Tibial nerve (tissue), 4 donors: ENCODE measurements at regions not wholly inside any gene's neighbourhood (a gene's known extent, or its start where the extent isn't known, plus 50 kb on each side); places are given as distances from the start of the nearest gene placed in this dataset.

Experiments
- DNase-seq, 2 donors: peaks; one replicate each; pipeline ENCODE4 v3.0.0-alpha.2; 2019; ENCODE audit warnings: low spot score in 2 of 2
- H3K27ac ChIP-seq, 4 donors: fragments of 200-600 bp; sonication (generic) in 3 of 4; one replicate each; pipeline ENCODE4 v1.5.1; 2017 to 2019; ENCODE audit warnings: mild to moderate bottlenecking in 1 of 4
- H3K27me3 ChIP-seq, 2 donors: fragments of 200-600 bp; sonication (generic) in 1 of 2; one replicate each; pipeline versions ENCODE4 v1.5.1 to v1.6.0; 2017 to 2019
- H3K36me3 ChIP-seq, 3 donors: fragments of 200-600 bp; sonication (generic); one replicate each; pipeline ENCODE4 v1.5.1; 2018 to 2019
- H3K4me1 ChIP-seq, 4 donors: fragments of 200-600 bp; sonication (generic) in 3 of 4; one replicate each; pipeline ENCODE4 v1.5.1; 2017 to 2019
- H3K4me3 ChIP-seq, 4 donors: fragments of 200-600 bp; sonication (generic) in 3 of 4; one replicate each; pipeline ENCODE4 v1.5.1; 2017 to 2019; ENCODE audit warnings: mild to moderate bottlenecking in 1 of 4, moderate library complexity in 1 of 4
- H3K9me3 ChIP-seq, 4 donors: fragments of 200-600 bp; sonication (generic) in 3 of 4; one replicate each; pipeline ENCODE4 v1.5.1; 2017 to 2019
- CTCF ChIP-seq, 5 experiments: fragments of 200-600 bp in 3 of 5; fragments of 450-650 bp in 2 of 5; sonication (generic) in 3 of 5; IDR thresholded peaks; one replicate each; pipeline ENCODE4 v1.5.1; 2016 to 2019; ENCODE audit warnings: antibody characterized with exemption in 5 of 5, mild to moderate bottlenecking in 3 of 5, moderate library complexity in 2 of 5
- EP300 ChIP-seq, 2 donors: sonication (generic); formaldehyde crosslinking; IDR thresholded peaks; one replicate each; pipeline ENCODE4 v1.6.1; 2017; ENCODE audit warnings: antibody characterized with exemption in 2 of 2, mild to moderate bottlenecking in 1 of 2
- POLR2A ChIP-seq, 2 donors: fragments of 450-650 bp; IDR thresholded peaks; one replicate each; pipeline ENCODE4 v1.6.1; 2017; ENCODE audit warnings: antibody characterized with exemption in 2 of 2, mild to moderate bottlenecking in 2 of 2, moderate library complexity in 2 of 2
- WGBS, 2 donors: methylation state at CpG; one replicate each; pipeline ENCODE4 v1.1.5; 2018; 5-methylcytosine and 5-hydroxymethylcytosine counted together

GRCh38 chrX:1767026-1767425 is 152.2 kb downstream of the ASMT start:
- Histone ChIP-seq H3K9me3 (peaks cover 0 to 62% (median 0%) of the 10 kb centered on the region in 4 donors), H3K36me3 (no peaks in the 10 kb centered on the region), H3K27me3 (no peaks in the 10 kb centered on the region), H3K27ac (no peak overlapping the region), H3K4me1 (no peaks in the 10 kb centered on the region), H3K4me3 (no peak overlapping the region)
- DNase-seq = no peak
- WGBS, 2 donors = 60 to 84% methylated on average over 10 of the region's 10 CpGs
- TF ChIP-seq CTCF (IDR thresholded peaks at IDR 0.05) (no peak), EP300 (IDR thresholded peaks at IDR 0.05) (no peak), POLR2A (IDR thresholded peaks at IDR 0.05) (no peak)

GRCh38 chrX:1778817-1779216 is 164.0 kb downstream of the ASMT start:
- peaks cover 0 to 31% (median 0%) of the 10 kb centered on the region in 4 donors for H3K9me3 ChIP-seq
- no peaks in the 10 kb centered on the region for H3K36me3 ChIP-seq
- no peak overlapping the region for H3K4me3 ChIP-seq
- H3K27ac ChIP-seq = no peak overlapping the region
- no peaks in the 10 kb centered on the region for H3K4me1 ChIP-seq
- TF ChIP-seq CTCF (IDR thresholded peaks at IDR 0.05) = no peak
- no peak for TF ChIP-seq EP300 (IDR thresholded peaks at IDR 0.05)
- no peak for DNase-seq
- 80 to 85% methylated on average over 4 of the region's 4 CpGs for WGBS, 2 donors
- no peaks in the 10 kb centered on the region for H3K27me3 ChIP-seq

- no peaks in the 10 kb centered on the region for H3K27me3 ChIP-seq
- TF ChIP-seq POLR2A (IDR thresholded peaks at IDR 0.05) = no peak
- no peak for TF ChIP-seq EP300 (IDR thresholded peaks at IDR 0.05)
- TF ChIP-seq CTCF (IDR thresholded peaks at IDR 0.05) = no peak
- H3K36me3 ChIP-seq = no peaks in the 10 kb centered on the region
- no peak for DNase-seq
- no peak overlapping the region for H3K4me3 ChIP-seq
- WGBS, 2 donors = 66 to 77% methylated on average over 6 of the region's 6 CpGs
- peaks cover 0 to 32% (median 2%) of the 10 kb centered on the region in 4 donors for H3K9me3 ChIP-seq
- H3K27ac ChIP-seq = no peak overlapping the region
- H3K4me1 ChIP-seq = no peaks in the 10 kb centered on the region
Observed at GRCh38 chrX:1779626-1780025, 164.8 kb downstream of the ASMT start.

GRCh38 chrX:1781766-1782165 is 166.9 kb downstream of the ASMT start:
- Histone ChIP-seq H3K27ac (no peak overlapping the region), H3K4me1 (no peaks in the 10 kb centered on the region), H3K4me3 (no peak overlapping the region), H3K27me3 (no peaks in the 10 kb centered on the region), H3K9me3 (peaks cover 0 to 45% (median 4%) of the 10 kb centered on the region in 4 donors), H3K36me3 (no peaks in the 10 kb centered on the region)
- WGBS, 2 donors = 71 to 75% methylated on average over 11 of the region's 11 CpGs
- no peak for DNase-seq
- TF ChIP-seq CTCF (IDR thresholded peaks at IDR 0.05) (no peak), POLR2A (IDR thresholded peaks at IDR 0.05) (no peak), EP300 (IDR thresholded peaks at IDR 0.05) (no peak)

GRCh38 chrX:1784773-1785172 is 169.9 kb downstream of the ASMT start:
- Histone ChIP-seq H3K27ac (no peak overlapping the region), H3K27me3 (no peaks in the 10 kb centered on the region), H3K4me3 (no peak overlapping the region), H3K4me1 (no peaks in the 10 kb centered on the region), H3K9me3 (peaks cover 0 to 68% (median 4%) of the 10 kb centered on the region in 4 donors), H3K36me3 (no peaks in the 10 kb centered on the region)
- WGBS, 2 donors = 72 to 82% methylated on average over 3 of the region's 3 CpGs
- TF ChIP-seq EP300 (IDR thresholded peaks at IDR 0.05) = no peak
- TF ChIP-seq POLR2A (IDR thresholded peaks at IDR 0.05) = no peak
- no peak for TF ChIP-seq CTCF (IDR thresholded peaks at IDR 0.05)
- DNase-seq = no peak
